ENCODE measurements at regions not wholly inside any gene's neighbourhood (a gene's known extent, or its start where the extent isn't known, plus 50 kb on each side); places are given as distances from the start of the nearest gene placed in this dataset.

- no peak for TF ChIP-seq CTCF (IDR thresholded peaks at IDR 0.05)
- TF ChIP-seq POLR2A (IDR thresholded peaks at IDR 0.05) = no peak
- no peak for TF ChIP-seq POLR2AphosphoS5 (IDR thresholded peaks at IDR 0.05)
These were observed 60.9 kb upstream of the FAM47B start for GRCh38 chrX:34881671-34882070.
